Activated T-cell treated with anti-CD3 and anti-CD28 coated beads, Interleukin-2, amount 50 U/mL, for 24 hours (primary cell): ENCODE measurements at regions not wholly inside any gene's neighbourhood (a gene's known extent, or its start where the extent isn't known, plus 50 kb on each side); places are given as distances from the start of the nearest gene placed in this dataset.
"Not testable (repeated sequence)": the region's sequence is repeated elsewhere in the genome, so short reads cannot be mapped to it uniquely, and the experiment has no call there.

Source experiments
- DNase-seq: peaks from one replicate; pipeline ENCODE4 v3.0.0-alpha.2; 2020
- H3K27ac Mint-ChIP-seq: 2 replicates; pipeline ENCODE4 v1.8.0; 2020; ENCODE audit warnings: mild to moderate bottlenecking, mixed read lengths
- H3K27me3 Mint-ChIP-seq: 2 replicates; pipeline ENCODE4 v1.8.0; 2020; ENCODE audit warnings: mixed read lengths
- H3K36me3 Mint-ChIP-seq: 2 replicates; pipeline ENCODE4 v1.8.0; 2020; ENCODE audit warnings: low read depth, mixed read lengths
- H3K4me1 Mint-ChIP-seq: 2 replicates; pipeline ENCODE4 v1.8.0; 2020; ENCODE audit warnings: low read depth, mixed read lengths
- H3K4me3 Mint-ChIP-seq: 2 replicates; pipeline ENCODE4 v1.8.0; 2020; ENCODE audit warnings: mild to moderate bottlenecking, moderate library complexity, mixed read lengths
- H3K9me3 Mint-ChIP-seq: 2 replicates; pipeline ENCODE4 v1.8.0; 2020; ENCODE audit warnings: mixed read lengths

- not testable (repeated sequence) for H3K27me3 Mint-ChIP-seq, DNase-seq, H3K4me3 Mint-ChIP-seq, H3K4me1 Mint-ChIP-seq, H3K9me3 Mint-ChIP-seq
- peaks cover 38% of the 10 kb centered on the region for H3K36me3 Mint-ChIP-seq
- peak overlapping the region; percentile 33 for H3K27ac Mint-ChIP-seq
These were observed 118.3 kb downstream of the LRRC37A3 start for GRCh38 chr17:64800987-64801386.

GRCh38 chr17:64800361-64800895 is 118.8 kb downstream of the LRRC37A3 start:
- DNase-seq, H3K4me1 Mint-ChIP-seq, H3K27ac Mint-ChIP-seq, H3K4me3 Mint-ChIP-seq, H3K27me3 Mint-ChIP-seq, H3K9me3 Mint-ChIP-seq: not testable (repeated sequence)
- peaks cover 37% of the 10 kb centered on the region for H3K36me3 Mint-ChIP-seq

GRCh38 chr17:64799543-64800188 is 119.6 kb downstream of the LRRC37A3 start:
- not testable (repeated sequence) for H3K27ac Mint-ChIP-seq, H3K4me1 Mint-ChIP-seq, H3K9me3 Mint-ChIP-seq, H3K4me3 Mint-ChIP-seq, DNase-seq, H3K27me3 Mint-ChIP-seq
- peaks cover 43% of the 10 kb centered on the region for H3K36me3 Mint-ChIP-seq

- not testable (repeated sequence) for H3K27ac Mint-ChIP-seq, H3K9me3 Mint-ChIP-seq, DNase-seq, H3K27me3 Mint-ChIP-seq, H3K4me1 Mint-ChIP-seq, H3K4me3 Mint-ChIP-seq
- peaks cover 48% of the 10 kb centered on the region for H3K36me3 Mint-ChIP-seq
These were observed 120.3 kb downstream of the LRRC37A3 start for GRCh38 chr17:64798961-64799360.

- not testable (repeated sequence) for H3K4me3 Mint-ChIP-seq, H3K27ac Mint-ChIP-seq, H3K27me3 Mint-ChIP-seq, DNase-seq, H3K4me1 Mint-ChIP-seq, H3K9me3 Mint-ChIP-seq
- H3K36me3 Mint-ChIP-seq: peaks cover 46% of the 10 kb centered on the region
These were observed 120.8 kb downstream of the LRRC37A3 start for GRCh38 chr17:64798489-64798790.

- not testable (repeated sequence) for DNase-seq, H3K9me3 Mint-ChIP-seq
- peaks cover 44% of the 10 kb centered on the region for H3K36me3 Mint-ChIP-seq
These were observed 121.4 kb downstream of the LRRC37A3 start for GRCh38 chr17:64797746-64798488.

GRCh38 chr17:64795342-64795741 is 123.9 kb downstream of the LRRC37A3 start:
- not testable (repeated sequence) for H3K27me3 Mint-ChIP-seq, H3K9me3 Mint-ChIP-seq, H3K4me3 Mint-ChIP-seq, H3K27ac Mint-ChIP-seq
- peak; percentile 3 for DNase-seq
- Mint-ChIP-seq H3K4me1 (peaks cover 21% of the 10 kb centered on the region), H3K36me3 (peaks cover 37% of the 10 kb centered on the region)

More at GRCh38 chr17:64797746-64798488, 121.4 kb downstream of the LRRC37A3 start:
- not testable (repeated sequence) for H3K27me3 Mint-ChIP-seq, H3K27ac Mint-ChIP-seq, H3K4me3 Mint-ChIP-seq
- H3K4me1 Mint-ChIP-seq: peaks cover 14% of the 10 kb centered on the region

GRCh38 chr17:64794548-64795274 is 124.6 kb downstream of the LRRC37A3 start:
- not testable (repeated sequence) for H3K4me3 Mint-ChIP-seq, H3K9me3 Mint-ChIP-seq, H3K27ac Mint-ChIP-seq, H3K27me3 Mint-ChIP-seq
- peaks cover 21% of the 10 kb centered on the region for H3K4me1 Mint-ChIP-seq
- peaks cover 36% of the 10 kb centered on the region for H3K36me3 Mint-ChIP-seq
- peak; percentile 8 for DNase-seq

GRCh38 chr17:64794113-64794512 is 125.2 kb downstream of the LRRC37A3 start:
- not testable (repeated sequence) for H3K9me3 Mint-ChIP-seq, H3K4me3 Mint-ChIP-seq, H3K27ac Mint-ChIP-seq, DNase-seq, H3K27me3 Mint-ChIP-seq
- Mint-ChIP-seq H3K4me1 (peaks cover 19% of the 10 kb centered on the region), H3K36me3 (peaks cover 31% of the 10 kb centered on the region)

GRCh38 chr17:64792793-64793575 is 126.3 kb downstream of the LRRC37A3 start:
- Mint-ChIP-seq H3K36me3 (peaks cover 31% of the 10 kb centered on the region), H3K4me3 (peak overlapping the region; percentile 2), H3K4me1 (peaks cover 14% of the 10 kb centered on the region), H3K27ac (peak overlapping the region; percentile 80)
- not testable (repeated sequence) for H3K27me3 Mint-ChIP-seq, H3K9me3 Mint-ChIP-seq
- peak; percentile 42 for DNase-seq

- H3K4me1 Mint-ChIP-seq: peaks cover 14% of the 10 kb centered on the region
- not testable (repeated sequence) for H3K27me3 Mint-ChIP-seq, H3K27ac Mint-ChIP-seq, H3K9me3 Mint-ChIP-seq, H3K4me3 Mint-ChIP-seq
- H3K36me3 Mint-ChIP-seq: peaks cover 35% of the 10 kb centered on the region
- DNase-seq: peak; percentile 18
These were observed 127.0 kb downstream of the LRRC37A3 start for GRCh38 chr17:64792276-64792675.

GRCh38 chr17:64791691-64792090 is 127.6 kb downstream of the LRRC37A3 start:
- H3K36me3 Mint-ChIP-seq: peaks cover 36% of the 10 kb centered on the region
- peak; percentile 16 for DNase-seq
- H3K4me1 Mint-ChIP-seq: peaks cover 14% of the 10 kb centered on the region
- not testable (repeated sequence) for H3K9me3 Mint-ChIP-seq, H3K4me3 Mint-ChIP-seq, H3K27me3 Mint-ChIP-seq, H3K27ac Mint-ChIP-seq

GRCh38 chr17:64791226-64791625 is 128.1 kb downstream of the LRRC37A3 start:
- DNase-seq: peak; percentile 11
- not testable (repeated sequence) for H3K27me3 Mint-ChIP-seq, H3K9me3 Mint-ChIP-seq, H3K4me3 Mint-ChIP-seq
- peaks cover 39% of the 10 kb centered on the region for H3K36me3 Mint-ChIP-seq
- H3K4me1 Mint-ChIP-seq: peaks cover 14% of the 10 kb centered on the region
- peak overlapping the region; percentile 18 for H3K27ac Mint-ChIP-seq

GRCh38 chr17:64790690-64791089 is 128.6 kb upstream of the SMURF2 start:
- H3K27me3 Mint-ChIP-seq, H3K27ac Mint-ChIP-seq, H3K4me3 Mint-ChIP-seq, H3K9me3 Mint-ChIP-seq, DNase-seq: not testable (repeated sequence)
- peaks cover 43% of the 10 kb centered on the region for H3K36me3 Mint-ChIP-seq
- H3K4me1 Mint-ChIP-seq: peaks cover 14% of the 10 kb centered on the region
